Tibial nerve (tissue), 4 donors: ENCODE measurements at regions not wholly inside any gene's neighbourhood (a gene's known extent, or its start where the extent isn't known, plus 50 kb on each side); places are given as distances from the start of the nearest gene placed in this dataset.

ENCODE experiments used
- DNase-seq, 2 donors: peaks; one replicate each; pipeline ENCODE4 v3.0.0-alpha.2; 2019; ENCODE audit warnings: low spot score in 2 of 2
- H3K27ac ChIP-seq, 4 donors: fragments of 200-600 bp; sonication (generic) in 3 of 4; one replicate each; pipeline ENCODE4 v1.5.1; 2017 to 2019; ENCODE audit warnings: mild to moderate bottlenecking in 1 of 4
- H3K27me3 ChIP-seq, 2 donors: fragments of 200-600 bp; sonication (generic) in 1 of 2; one replicate each; pipeline versions ENCODE4 v1.5.1 to v1.6.0; 2017 to 2019
- H3K36me3 ChIP-seq, 3 donors: fragments of 200-600 bp; sonication (generic); one replicate each; pipeline ENCODE4 v1.5.1; 2018 to 2019
- H3K4me1 ChIP-seq, 4 donors: fragments of 200-600 bp; sonication (generic) in 3 of 4; one replicate each; pipeline ENCODE4 v1.5.1; 2017 to 2019
- H3K4me3 ChIP-seq, 4 donors: fragments of 200-600 bp; sonication (generic) in 3 of 4; one replicate each; pipeline ENCODE4 v1.5.1; 2017 to 2019; ENCODE audit warnings: mild to moderate bottlenecking in 1 of 4, moderate library complexity in 1 of 4
- H3K9me3 ChIP-seq, 4 donors: fragments of 200-600 bp; sonication (generic) in 3 of 4; one replicate each; pipeline ENCODE4 v1.5.1; 2017 to 2019
- EP300 ChIP-seq, 2 donors: sonication (generic); formaldehyde crosslinking; IDR thresholded peaks; one replicate each; pipeline ENCODE4 v1.6.1; 2017; ENCODE audit warnings: antibody characterized with exemption in 2 of 2, mild to moderate bottlenecking in 1 of 2
- POLR2A ChIP-seq, 2 donors: fragments of 450-650 bp; IDR thresholded peaks; one replicate each; pipeline ENCODE4 v1.6.1; 2017; ENCODE audit warnings: antibody characterized with exemption in 2 of 2, mild to moderate bottlenecking in 2 of 2, moderate library complexity in 2 of 2
- WGBS, 2 donors: methylation state at CpG; one replicate each; pipeline ENCODE4 v1.1.5; 2018; 5-methylcytosine and 5-hydroxymethylcytosine counted together
- TF ChIP-seq, protein P1 (sequence below), 5 experiments: fragments of 200-600 bp in 3 of 5; fragments of 450-650 bp in 2 of 5; sonication (generic) in 3 of 5; IDR thresholded peaks; one replicate each; pipeline ENCODE4 v1.5.1; 2016 to 2019; ENCODE audit warnings: antibody characterized with exemption in 5 of 5, mild to moderate bottlenecking in 3 of 5, moderate library complexity in 2 of 5

DNA sequence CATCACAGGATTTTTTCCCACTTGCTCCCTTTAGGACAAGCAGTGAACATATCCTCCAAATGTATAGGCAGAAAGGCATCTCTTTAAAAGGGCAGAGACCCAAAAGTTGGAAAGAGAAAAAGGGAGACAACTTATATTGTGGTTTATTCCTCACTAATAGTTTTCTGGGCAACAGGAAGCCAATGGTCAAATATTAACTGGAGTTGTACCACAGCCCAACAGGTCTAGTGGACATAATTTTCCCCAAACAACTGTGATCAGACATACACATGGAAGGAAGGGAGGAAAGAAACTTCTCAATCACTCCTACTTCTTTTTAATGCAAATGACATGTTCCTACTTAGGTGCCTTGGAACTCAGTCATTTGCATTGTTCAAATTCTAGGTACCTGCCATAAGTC is 78.4 kb downstream of the SOX9 start:
- Histone ChIP-seq H3K27me3 (no peaks in the 10 kb centered on the region), H3K4me1 (no peaks in the 10 kb centered on the region), H3K27ac (no peak overlapping the region), H3K4me3 (no peak overlapping the region), H3K36me3 (no peaks in the 10 kb centered on the region), H3K9me3 (peaks cover 0 to 21% (median 0%) of the 10 kb centered on the region in 4 donors)
- no peak for DNase-seq
- TF ChIP-seq EP300 (IDR thresholded peaks at IDR 0.05) (no peak), POLR2A (IDR thresholded peaks at IDR 0.05) (no peak)
- TF ChIP-seq, protein P1, sequence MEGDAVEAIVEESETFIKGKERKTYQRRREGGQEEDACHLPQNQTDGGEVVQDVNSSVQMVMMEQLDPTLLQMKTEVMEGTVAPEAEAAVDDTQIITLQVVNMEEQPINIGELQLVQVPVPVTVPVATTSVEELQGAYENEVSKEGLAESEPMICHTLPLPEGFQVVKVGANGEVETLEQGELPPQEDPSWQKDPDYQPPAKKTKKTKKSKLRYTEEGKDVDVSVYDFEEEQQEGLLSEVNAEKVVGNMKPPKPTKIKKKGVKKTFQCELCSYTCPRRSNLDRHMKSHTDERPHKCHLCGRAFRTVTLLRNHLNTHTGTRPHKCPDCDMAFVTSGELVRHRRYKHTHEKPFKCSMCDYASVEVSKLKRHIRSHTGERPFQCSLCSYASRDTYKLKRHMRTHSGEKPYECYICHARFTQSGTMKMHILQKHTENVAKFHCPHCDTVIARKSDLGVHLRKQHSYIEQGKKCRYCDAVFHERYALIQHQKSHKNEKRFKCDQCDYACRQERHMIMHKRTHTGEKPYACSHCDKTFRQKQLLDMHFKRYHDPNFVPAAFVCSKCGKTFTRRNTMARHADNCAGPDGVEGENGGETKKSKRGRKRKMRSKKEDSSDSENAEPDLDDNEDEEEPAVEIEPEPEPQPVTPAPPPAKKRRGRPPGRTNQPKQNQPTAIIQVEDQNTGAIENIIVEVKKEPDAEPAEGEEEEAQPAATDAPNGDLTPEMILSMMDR (IDR thresholded peaks at IDR 0.05) = no peak

DNA sequence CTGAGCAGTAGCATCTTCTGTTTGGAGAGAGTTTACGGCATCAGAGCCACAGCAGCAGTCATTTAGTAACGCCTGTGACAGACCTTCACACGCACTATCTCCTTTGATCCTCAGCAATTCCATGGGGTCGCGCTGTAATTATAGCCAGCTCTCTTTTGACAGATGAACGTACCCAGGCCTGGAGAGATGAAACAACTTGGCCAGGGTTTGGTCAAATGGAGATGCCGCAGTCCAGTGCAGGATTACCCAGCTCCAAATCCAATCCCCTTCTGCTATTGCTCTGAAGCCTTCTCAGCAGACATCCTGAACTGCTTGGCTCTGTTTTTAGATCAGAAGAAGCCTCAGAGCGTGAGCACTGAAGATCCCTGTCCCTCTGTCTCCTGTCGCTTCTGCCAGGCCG is 83.9 kb downstream of the SOX9 start:
- Histone ChIP-seq H3K27ac (no peak overlapping the region), H3K4me3 (no peak overlapping the region), H3K36me3 (no peaks in the 10 kb centered on the region), H3K9me3 (peaks cover 0 to 5% (median 0%) of the 10 kb centered on the region in 4 donors), H3K4me1 (peaks cover 0 to 3% (median 0%) of the 10 kb centered on the region in 4 donors), H3K27me3 (peaks cover 0 to 3% of the 10 kb centered on the region in 2 donors)
- TF ChIP-seq EP300 (IDR thresholded peaks at IDR 0.05) = no peak
- no peak for TF ChIP-seq POLR2A (IDR thresholded peaks at IDR 0.05)
- TF ChIP-seq, protein P1 (IDR thresholded peaks at IDR 0.05) = no peak
- no peak for DNase-seq
- WGBS, 2 donors = 56 to 61% methylated on average over 10 of the region's 10 CpGs

DNA sequence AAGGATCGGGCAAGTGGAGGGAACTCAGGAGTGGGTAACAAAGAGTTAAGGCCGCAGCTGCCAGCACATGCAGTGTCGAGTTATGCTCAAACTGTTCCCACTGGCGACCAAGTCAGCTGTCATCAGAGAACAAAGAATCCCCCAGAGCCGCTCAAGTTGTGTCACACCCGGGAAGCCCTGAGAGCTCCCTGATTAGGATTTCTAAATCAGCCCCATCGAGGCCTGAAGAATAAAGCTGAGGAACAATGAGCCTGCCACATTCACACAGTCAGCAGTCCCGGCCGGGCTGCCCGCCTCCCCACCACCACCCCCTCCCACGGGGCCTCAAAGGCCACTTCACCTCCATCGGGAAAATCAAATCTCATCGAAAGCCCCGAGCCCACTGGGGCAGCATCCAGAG is 84.5 kb downstream of the SOX9 start:
- no peaks in the 10 kb centered on the region for H3K36me3 ChIP-seq
- TF ChIP-seq POLR2A (IDR thresholded peaks at IDR 0.05) (no peak), EP300 (IDR thresholded peaks at IDR 0.05) (no peak)
- TF ChIP-seq, protein P1 (IDR thresholded peaks at IDR 0.05) = no peak
- no peak overlapping the region for H3K4me3 ChIP-seq
- no peak overlapping the region for H3K27ac ChIP-seq
- H3K27me3 ChIP-seq = peaks cover 0 to 3% of the 10 kb centered on the region in 2 donors
- WGBS, 2 donors = 12 to 13% methylated on average over 11 to 12 of the region's 14 CpGs
- DNase-seq = no peak
- H3K4me1 ChIP-seq = peaks cover 0 to 3% (median 0%) of the 10 kb centered on the region in 4 donors
- no peaks in the 10 kb centered on the region for H3K9me3 ChIP-seq

DNA sequence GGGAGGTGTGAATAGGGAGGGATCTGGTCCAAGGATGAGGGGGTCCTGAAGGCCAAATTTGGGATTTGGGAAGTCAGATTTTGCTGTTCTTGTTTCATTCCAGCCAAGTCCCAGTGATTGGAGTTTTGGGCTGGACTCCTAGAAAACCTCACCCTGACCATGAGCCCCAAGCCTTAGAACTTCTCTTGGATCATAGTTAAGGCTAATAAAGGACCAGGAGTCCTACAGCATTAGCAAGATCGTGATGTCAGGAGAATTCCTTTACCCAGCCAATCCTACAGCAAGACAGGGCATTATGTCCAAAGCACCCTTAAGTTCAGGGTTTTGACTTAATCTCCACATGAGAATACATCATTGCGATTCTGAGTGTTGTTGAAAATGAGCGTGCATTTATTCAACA is 85.0 kb downstream of the SOX9 start:
- WGBS, 2 donors = 70 to 78% methylated on average over 3 of the region's 3 CpGs
- no peak overlapping the region for H3K27ac ChIP-seq
- TF ChIP-seq EP300 (IDR thresholded peaks at IDR 0.05) = no peak
- TF ChIP-seq, protein P1 (IDR thresholded peaks at IDR 0.05) = no peak
- TF ChIP-seq POLR2A (IDR thresholded peaks at IDR 0.05) = no peak
- no peaks in the 10 kb centered on the region for H3K36me3 ChIP-seq
- H3K9me3 ChIP-seq = no peaks in the 10 kb centered on the region
- no peak overlapping the region for H3K4me3 ChIP-seq
- DNase-seq = no peak
- H3K4me1 ChIP-seq = peaks cover 0 to 3% (median 0%) of the 10 kb centered on the region in 4 donors
- peaks cover 0 to 3% of the 10 kb centered on the region in 2 donors for H3K27me3 ChIP-seq

DNA sequence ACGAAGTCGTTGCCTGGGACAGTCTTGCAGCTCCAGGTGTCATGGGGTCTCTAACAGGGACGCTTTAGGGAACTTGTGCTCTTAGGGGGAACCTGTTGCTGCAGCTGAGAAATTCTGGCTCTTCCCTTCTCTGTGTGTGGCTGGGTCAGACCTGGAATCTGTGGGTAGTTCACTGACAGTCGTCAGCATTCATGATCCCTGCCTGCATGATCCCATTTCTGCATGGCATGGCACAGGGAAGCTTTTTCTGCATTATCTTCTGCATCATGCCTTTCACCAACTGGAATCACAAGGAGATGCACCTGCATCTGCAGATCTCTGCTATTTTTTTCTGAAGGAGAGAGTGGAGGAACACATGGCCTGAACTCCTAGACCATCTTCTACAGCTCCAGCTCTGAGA is 85.6 kb downstream of the SOX9 start:
- no peaks in the 10 kb centered on the region for H3K36me3 ChIP-seq
- peaks cover 0 to 3% of the 10 kb centered on the region in 2 donors for H3K27me3 ChIP-seq
- DNase-seq = no peak
- H3K4me1 ChIP-seq = peaks cover 0 to 3% (median 0%) of the 10 kb centered on the region in 4 donors
- H3K9me3 ChIP-seq = no peaks in the 10 kb centered on the region
- no peak overlapping the region for H3K27ac ChIP-seq
- no peak overlapping the region for H3K4me3 ChIP-seq
- WGBS, 2 donors = 64 to 80% methylated on average over 4 of the region's 4 CpGs
- no peak for TF ChIP-seq EP300 (IDR thresholded peaks at IDR 0.05)
- no peak for TF ChIP-seq POLR2A (IDR thresholded peaks at IDR 0.05)
- TF ChIP-seq, protein P1 (IDR thresholded peaks at IDR 0.05) = no peak
